IMR-90 (cell line): ENCODE measurements at regions not wholly inside any gene's neighbourhood (a gene's known extent, or its start where the extent isn't known, plus 50 kb on each side); places are given as distances from the start of the nearest gene placed in this dataset.
"Not testable (repeated sequence)": the region's sequence is repeated elsewhere in the genome, so short reads cannot be mapped to it uniquely, and the experiment has no call there.

Source experiments
- ATAC-seq: fragments of 200-7000 bp; cut with Tn5 transposase; 2 replicates; pipeline ENCODE4 v1.9.1; 2020; ENCODE audit warnings: low read depth, mild to moderate bottlenecking, moderate library complexity
- BruUV-seq: library from RNA; stranded (reverse); fragments of 400-500 nt; replicated peaks from 2 replicates; lab custom pipeline; 2021; lab: Mats Ljungman, UMichigan
- CTCF ChIA-PET: fragments of 300-600 bp; formaldehyde crosslinking; extraction: SDS; loops from one replicate; lab custom pipeline; 2021; ENCODE audit warnings: antibody characterized with exemption; lab: Yijun Ruan, JAX
- POLR2A ChIA-PET: fragments of 300-600 bp; sonication (Branson Sonifier 250); formaldehyde crosslinking; loops from one replicate; lab custom pipeline; 2022; ENCODE audit warnings: antibody characterized with exemption; ENCODE audit not compliant: unreplicated experiment; lab: Charles Lee
- DNase-seq: peaks from one replicate; pipeline ENCODE4 v3.0.0; 2013
- H2AFZ ChIP-seq: replicated peaks from 2 replicates; pipeline ENCODE3; 2013; ENCODE audit warnings: low read length, mild to moderate bottlenecking; ENCODE audit not compliant: poor library complexity
- H2AK5ac ChIP-seq: 2 replicates; pipeline ENCODE4 v1.6.1; 2013; ENCODE audit warnings: low read depth, low read length, inconsistent platforms
- H2AK9ac ChIP-seq: replicated peaks from 2 replicates; pipeline ENCODE3; 2013; ENCODE audit warnings: mild to moderate bottlenecking, low read depth, low read length, moderate library complexity; ENCODE audit not compliant: poor library complexity
- H2BK120ac ChIP-seq: 2 replicates; pipeline ENCODE4 v1.6.1; 2013; ENCODE audit warnings: low read depth, low read length, inconsistent platforms
- H2BK15ac ChIP-seq: 3 replicates; pipeline ENCODE4 v1.6.1; 2013; ENCODE audit warnings: low read depth, low read length, inconsistent platforms
- H2BK20ac ChIP-seq: 2 replicates; pipeline ENCODE4 v1.6.1; 2013; ENCODE audit warnings: low read depth, mild to moderate bottlenecking, inconsistent platforms, low read length, moderate library complexity
- H2BK5ac ChIP-seq: 2 replicates; pipeline ENCODE4 v1.6.1; 2013; ENCODE audit warnings: mild to moderate bottlenecking, low read depth, low read length, inconsistent platforms; ENCODE audit not compliant: poor library complexity, severe bottlenecking
- H3K14ac ChIP-seq: replicated peaks from 2 replicates; pipeline ENCODE4 v1.6.1; 2013; ENCODE audit warnings: low read depth, low read length, inconsistent platforms
- H3K18ac ChIP-seq: 2 replicates; pipeline ENCODE4 v1.6.1; 2013; ENCODE audit warnings: low read depth, low read length, control low read depth
- H3K23ac ChIP-seq: 2 replicates; pipeline ENCODE4 v1.6.1; 2013; ENCODE audit warnings: low read depth, low read length, inconsistent platforms
- H3K27ac ChIP-seq: 2 replicates; pipeline ENCODE4 v1.5.1; 2013; ENCODE audit warnings: mild to moderate bottlenecking, control low read depth, low read length; ENCODE audit not compliant: insufficient read depth
- H3K27me3 ChIP-seq: 2 replicates; pipeline ENCODE4 v1.6.1; 2013; ENCODE audit warnings: low read length; ENCODE audit not compliant: control insufficient read depth, insufficient read depth
- H3K36me3 ChIP-seq: 2 replicates; pipeline ENCODE4 v1.6.1; 2013; ENCODE audit warnings: low read length, mixed read lengths; ENCODE audit not compliant: control insufficient read depth, insufficient read depth
- H3K4ac ChIP-seq: 2 replicates; pipeline ENCODE4 v1.6.1; 2013; ENCODE audit warnings: low read depth, low read length, inconsistent platforms
- H3K4me1 ChIP-seq: 2 replicates; pipeline ENCODE4 v1.6.1; 2013; ENCODE audit warnings: low read length, mixed read lengths; ENCODE audit not compliant: control insufficient read depth, insufficient read depth
- H3K4me2 ChIP-seq: 2 replicates; pipeline ENCODE4 v1.6.1; 2013; ENCODE audit warnings: low read depth, mild to moderate bottlenecking, control low read depth, low read length, moderate library complexity
- H3K4me3 ChIP-seq: 2 replicates; pipeline ENCODE4 v1.5.1; 2013; ENCODE audit warnings: low read depth, mild to moderate bottlenecking, control low read depth, low read length, moderate library complexity; ENCODE audit not compliant: insufficient read depth
- H3K56ac ChIP-seq: 2 replicates; pipeline ENCODE4 v1.6.1; 2013; ENCODE audit warnings: low read length, inconsistent platforms; ENCODE audit not compliant: insufficient read depth; ENCODE audit errors: extremely low read depth
- H3K79me1 ChIP-seq, 2 experiments: 2 replicates each; pipeline ENCODE4 v1.6.1; 2013; ENCODE audit warnings: low read length in 2 of 2, inconsistent platforms in 1 of 2, low read depth in 1 of 2
- H3K9ac ChIP-seq: 2 replicates; pipeline ENCODE4 v1.6.1; 2013; ENCODE audit warnings: low read depth, low read length, control low read depth
- H3K9me1 ChIP-seq: 2 replicates; pipeline ENCODE4 v1.6.1; 2013; ENCODE audit warnings: low read length, inconsistent platforms; ENCODE audit not compliant: insufficient read depth
- H3K9me3 ChIP-seq: 2 replicates; pipeline ENCODE4 v1.6.1; 2013; ENCODE audit warnings: low read length; ENCODE audit not compliant: control insufficient read depth, insufficient read depth
- H4K20me1 ChIP-seq: 2 replicates; pipeline ENCODE4 v1.6.1; 2013; ENCODE audit warnings: low read length, inconsistent platforms; ENCODE audit not compliant: insufficient read depth
- H4K5ac ChIP-seq: 2 replicates; pipeline ENCODE4 v1.6.1; 2013; ENCODE audit warnings: mild to moderate bottlenecking, low read depth, low read length, control low read depth
- H4K8ac ChIP-seq, 2 experiments: 2 replicates each; pipeline ENCODE4 v1.6.1; 2013; ENCODE audit warnings: low read depth in 2 of 2, low read length in 2 of 2, control low read depth in 1 of 2, inconsistent platforms in 1 of 2
- H4K91ac ChIP-seq: 2 replicates; pipeline ENCODE4 v1.6.1; 2013; ENCODE audit warnings: low read depth, low read length, inconsistent platforms; ENCODE audit not compliant: insufficient read depth
- WGBS, 2 experiments: methylation state at CpG; one replicate each; pipeline versions ENCODE4 v1.1.5 to v1.1.7; 2013; ENCODE audit warnings: missing lambda C conversion rate in 2 of 2; ENCODE audit not compliant: insufficient read length in 1 of 2; ENCODE audit errors: extremely low coverage in 2 of 2; 5-methylcytosine and 5-hydroxymethylcytosine counted together
- dilution Hi-C: fragments of 300-500 bp; cut with HindIII; formaldehyde crosslinking; loops from one replicate; pipeline ENCODE4 v1.14.3; 2018; ENCODE audit warnings: low sequenced_read_pairs; ENCODE audit not compliant: unreplicated experiment
- in situ Hi-C: fragments of 300-500 bp; cut with MboI; formaldehyde crosslinking; loops from 3 replicates; pipeline ENCODE4 v1.14.3; 2019; ENCODE audit warnings: low sequenced_read_pairs, inconsistent platforms, mixed read lengths
- intact Hi-C: fragments of 100-400 bp; cut with micrococcal nuclease; formaldehyde crosslinking; loops from 2 replicates; pipeline ENCODE4 v1.10.0; 2022
- TF ChIP-seq, protein P1 (sequence below): conservative IDR thresholded peaks from 2 replicates; pipeline ENCODE4 v1.5.1; 2012; ENCODE audit warnings: mild to moderate bottlenecking, low read depth, low read length, improper control_type of control experiment

GRCh38 chr22:10741210-10741609 lies 4786.8 kb upstream of the OR11H1 start:
- 60% methylated on average over 26 of the region's 30 CpGs; no CpG with 5 or more reads in 1 of the 2 experiments for WGBS, 2 experiments

DNA sequence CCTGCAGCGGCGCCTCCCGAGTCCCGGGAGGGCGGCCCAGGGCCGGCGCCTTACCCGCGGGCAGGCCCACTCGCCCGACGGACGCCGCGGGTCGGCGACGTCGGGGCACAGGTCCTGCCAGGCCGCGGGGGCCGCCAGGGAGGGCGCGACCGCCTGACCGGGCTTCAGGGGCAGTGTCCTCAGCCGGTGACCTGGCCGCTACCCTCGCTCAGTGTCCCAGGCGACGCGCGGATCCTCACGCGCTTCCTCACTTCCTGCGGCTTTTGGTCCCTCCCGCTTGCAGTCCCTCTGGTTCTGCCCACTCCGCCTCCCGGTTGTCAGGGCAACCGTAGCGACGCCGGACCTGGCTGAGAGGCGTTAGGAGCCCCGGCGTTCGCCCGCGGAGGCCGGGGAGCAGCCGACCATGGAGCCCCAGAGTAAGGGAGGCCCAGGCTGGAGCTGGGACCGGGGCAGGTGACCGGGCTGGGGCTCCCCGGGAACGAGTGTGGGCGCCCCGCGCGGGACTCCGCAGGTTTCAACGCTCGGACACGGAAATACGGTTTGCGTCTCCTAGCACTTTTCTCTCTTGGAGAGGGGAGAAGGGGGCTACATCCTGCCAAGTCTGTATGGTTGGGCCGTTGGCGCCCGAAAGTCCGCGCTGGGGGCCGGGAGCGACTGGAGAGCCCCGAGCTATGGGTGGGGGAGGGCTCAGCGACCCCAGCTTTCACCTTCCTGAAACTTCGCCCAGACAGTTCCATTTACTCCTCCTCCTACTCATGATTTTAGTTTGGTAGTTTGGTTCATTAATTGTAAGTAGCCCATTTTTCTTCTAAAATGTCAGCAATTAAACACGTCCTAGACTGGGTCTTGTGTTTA lies 4786.0 kb upstream of the OR11H1 start:
- H2AK9ac ChIP-seq, H2AK5ac ChIP-seq, H3K79me1 ChIP-seq, in situ Hi-C loops, H3K9ac ChIP-seq, intact Hi-C loops, H3K27me3 ChIP-seq, H3K4me2 ChIP-seq, H2BK5ac ChIP-seq, H3K4ac ChIP-seq, H3K9me1 ChIP-seq, H2AFZ ChIP-seq, H3K23ac ChIP-seq, H3K4me1 ChIP-seq, H2BK120ac ChIP-seq, H4K8ac ChIP-seq, H3K36me3 ChIP-seq, H4K20me1 ChIP-seq, BruUV-seq, H3K27ac ChIP-seq, CTCF ChIA-PET, POLR2A ChIA-PET, DNase-seq, H2BK15ac ChIP-seq, H3K56ac ChIP-seq, H3K4me3 ChIP-seq, H4K5ac ChIP-seq, H3K18ac ChIP-seq, H3K14ac ChIP-seq, ATAC-seq, H4K91ac ChIP-seq, dilution Hi-C loops, H2BK20ac ChIP-seq: not testable (repeated sequence)
- peaks cover 26% of the 10 kb centered on the region for H3K9me3 ChIP-seq
- 72% methylated on average over 58 of the region's 76 CpGs; no CpG with 5 or more reads in 1 of the 2 experiments for WGBS, 2 experiments

More at GRCh38 chr22:10741210-10741609, 4786.8 kb upstream of the OR11H1 start:
- H2AFZ ChIP-seq = no peak overlapping the region
- no peak overlapping the region for H3K23ac ChIP-seq
- TF ChIP-seq, protein P1, sequence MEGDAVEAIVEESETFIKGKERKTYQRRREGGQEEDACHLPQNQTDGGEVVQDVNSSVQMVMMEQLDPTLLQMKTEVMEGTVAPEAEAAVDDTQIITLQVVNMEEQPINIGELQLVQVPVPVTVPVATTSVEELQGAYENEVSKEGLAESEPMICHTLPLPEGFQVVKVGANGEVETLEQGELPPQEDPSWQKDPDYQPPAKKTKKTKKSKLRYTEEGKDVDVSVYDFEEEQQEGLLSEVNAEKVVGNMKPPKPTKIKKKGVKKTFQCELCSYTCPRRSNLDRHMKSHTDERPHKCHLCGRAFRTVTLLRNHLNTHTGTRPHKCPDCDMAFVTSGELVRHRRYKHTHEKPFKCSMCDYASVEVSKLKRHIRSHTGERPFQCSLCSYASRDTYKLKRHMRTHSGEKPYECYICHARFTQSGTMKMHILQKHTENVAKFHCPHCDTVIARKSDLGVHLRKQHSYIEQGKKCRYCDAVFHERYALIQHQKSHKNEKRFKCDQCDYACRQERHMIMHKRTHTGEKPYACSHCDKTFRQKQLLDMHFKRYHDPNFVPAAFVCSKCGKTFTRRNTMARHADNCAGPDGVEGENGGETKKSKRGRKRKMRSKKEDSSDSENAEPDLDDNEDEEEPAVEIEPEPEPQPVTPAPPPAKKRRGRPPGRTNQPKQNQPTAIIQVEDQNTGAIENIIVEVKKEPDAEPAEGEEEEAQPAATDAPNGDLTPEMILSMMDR = no peak
- peaks cover 25% of the 10 kb centered on the region for H3K9me3 ChIP-seq
- H3K27ac ChIP-seq = no peak overlapping the region
- no peak overlapping the region for H3K4ac ChIP-seq
- POLR2A ChIA-PET = no interaction called here
- no peaks in the 10 kb centered on the region for H3K79me1 ChIP-seq
- no peak overlapping the region for H2AK9ac ChIP-seq
- H3K9ac ChIP-seq = no peak overlapping the region
- H2BK20ac ChIP-seq = no peak overlapping the region
- H2AK5ac ChIP-seq = no peak overlapping the region
- H4K20me1 ChIP-seq = no peaks in the 10 kb centered on the region
- intact Hi-C loops = no loop called here
- H3K4me2 ChIP-seq = no peak overlapping the region
- no peak overlapping the region for H3K18ac ChIP-seq
- H2BK5ac ChIP-seq = no peak overlapping the region
- H3K27me3 ChIP-seq = no peaks in the 10 kb centered on the region
- H4K8ac ChIP-seq = no peak overlapping the region
- H2BK15ac ChIP-seq = no peak overlapping the region
- H2BK120ac ChIP-seq = no peak overlapping the region
- ATAC-seq = no peak
- no peak overlapping the region for H3K56ac ChIP-seq
- dilution Hi-C loops = no loop called here
- H3K4me3 ChIP-seq = no peak overlapping the region
- no peak overlapping the region for H4K91ac ChIP-seq
- no peak overlapping the region for H4K5ac ChIP-seq
- no peak overlapping the region for H3K14ac ChIP-seq
- CTCF ChIA-PET = no interaction called here
- no TSS peak for BruUV-seq
- no peaks in the 10 kb centered on the region for H3K4me1 ChIP-seq
- DNase-seq = no peak
- H3K9me1 ChIP-seq = no peaks in the 10 kb centered on the region
- in situ Hi-C loops = no loop called here
- H3K36me3 ChIP-seq = no peaks in the 10 kb centered on the region
